ENCODE measurements at regions not wholly inside any gene's neighbourhood (a gene's known extent, or its start where the extent isn't known, plus 50 kb on each side); places are given as distances from the start of the nearest gene placed in this dataset.

DNA sequence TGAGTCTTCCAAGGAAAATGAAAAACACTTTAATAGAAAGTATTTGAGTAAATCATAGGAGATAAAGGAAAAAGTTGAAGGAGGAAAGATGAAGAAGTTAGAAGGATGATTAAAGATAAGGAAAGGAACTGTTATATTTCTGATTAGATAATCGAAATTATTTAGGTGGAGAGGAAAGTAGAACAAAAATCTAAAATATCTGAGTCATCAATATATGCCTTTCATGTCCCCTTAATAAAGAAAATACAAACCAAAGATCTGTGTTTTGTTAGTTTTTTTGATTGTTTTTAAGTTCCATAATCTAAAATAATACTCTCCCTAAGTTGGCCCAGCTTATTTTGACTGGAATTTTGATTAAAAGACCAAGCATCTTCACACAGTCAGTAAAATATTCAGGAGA lies 412.9 kb upstream of the DDX18 start:
- no peak for DNase-seq

DNA sequence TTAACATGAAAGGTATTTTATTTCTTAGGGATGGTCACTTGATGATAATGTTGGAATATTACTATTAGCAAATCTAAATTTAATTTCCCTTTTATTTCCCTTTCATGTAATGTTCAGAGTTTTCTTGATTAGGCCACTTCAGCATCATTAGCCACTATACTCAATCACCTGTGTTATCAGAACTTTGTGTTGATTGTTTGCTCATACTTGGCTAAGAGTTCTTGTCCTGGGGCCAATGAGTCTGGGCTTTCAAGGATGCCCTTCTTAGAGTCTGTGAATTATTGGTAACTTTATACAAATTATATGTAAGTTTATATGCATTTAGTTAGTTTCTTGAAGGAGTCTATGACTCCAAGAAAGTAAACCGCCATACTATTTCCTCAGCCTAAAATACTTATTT lies 408.0 kb upstream of the DDX18 start:
- DNase-seq: no peak

GRCh38 chr2:117407746-117408145 lies 406.7 kb upstream of the DDX18 start:
- DNase-seq: no peak

- no peak for DNase-seq
These were observed 405.0 kb upstream of the DDX18 start for GRCh38 chr2:117409443-117409842.

- no peak for DNase-seq
These were observed 402.5 kb upstream of the DDX18 start for GRCh38 chr2:117411983-117412382.

- no peak for DNase-seq
These were observed 381.7 kb upstream of the DDX18 start for GRCh38 chr2:117432746-117433145.

DNA sequence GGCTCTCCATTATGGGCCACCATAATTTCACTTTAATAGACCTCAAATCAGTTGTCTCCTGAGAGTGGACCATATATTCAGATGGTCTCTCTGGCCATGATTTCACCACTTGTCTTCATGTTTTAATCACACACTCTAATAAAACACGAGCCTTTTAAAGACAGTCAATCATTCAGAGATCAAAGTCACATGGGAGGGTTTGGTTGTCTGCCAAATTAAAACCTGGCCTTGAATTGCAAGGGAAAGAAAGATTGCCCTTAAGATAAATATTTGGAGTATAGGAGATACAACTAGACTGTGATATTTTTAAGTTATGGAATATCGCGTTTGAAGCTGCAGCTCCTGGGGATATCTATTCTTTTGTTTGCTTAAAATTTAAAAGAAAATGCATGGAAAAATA lies 377.8 kb upstream of the DDX18 start:
- no peak for DNase-seq

DNA sequence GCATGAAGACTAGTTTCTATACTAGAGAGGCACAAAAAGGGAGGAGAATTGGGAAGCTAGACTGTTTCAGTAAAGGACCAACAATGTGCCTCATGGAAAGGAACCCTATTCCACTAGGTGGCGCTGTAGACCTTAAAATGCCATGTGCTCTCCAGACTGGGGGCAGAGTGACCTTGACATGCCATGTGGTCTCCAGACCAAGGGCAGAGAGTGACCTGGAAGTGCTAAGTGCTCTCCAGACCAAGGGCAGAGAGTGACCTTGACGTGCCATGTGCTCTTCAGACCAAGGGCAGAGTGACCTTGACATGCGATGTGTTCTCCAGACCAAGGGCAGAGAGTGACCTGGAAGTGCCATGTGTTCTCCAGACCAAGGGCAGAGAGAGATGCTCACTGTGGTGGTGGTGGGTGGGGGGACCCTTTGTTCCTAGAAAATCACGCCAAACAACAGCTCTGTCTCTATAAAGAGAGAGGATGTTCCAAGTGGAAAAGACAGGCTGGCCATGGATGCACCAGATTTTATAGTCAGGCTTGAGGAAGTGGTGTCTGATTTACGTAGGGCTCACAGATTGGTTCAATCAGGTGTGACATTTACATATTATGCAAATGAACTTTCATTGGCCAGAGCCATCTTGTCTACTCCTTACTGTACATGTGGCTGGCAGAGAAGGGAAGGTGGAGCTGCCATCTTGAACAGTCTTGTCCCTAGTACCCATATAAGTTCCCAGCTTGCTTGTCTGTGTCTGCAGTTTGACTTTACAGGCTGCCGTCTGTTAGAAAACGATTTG lies 344.0 kb upstream of the DDX18 start:
- no peak for DNase-seq

GRCh38 chr2:117481608-117482007 lies 332.9 kb upstream of the DDX18 start:
- no peak for DNase-seq

- DNase-seq: no peak
These were observed 328.9 kb upstream of the DDX18 start for GRCh38 chr2:117485588-117485987.

DNA sequence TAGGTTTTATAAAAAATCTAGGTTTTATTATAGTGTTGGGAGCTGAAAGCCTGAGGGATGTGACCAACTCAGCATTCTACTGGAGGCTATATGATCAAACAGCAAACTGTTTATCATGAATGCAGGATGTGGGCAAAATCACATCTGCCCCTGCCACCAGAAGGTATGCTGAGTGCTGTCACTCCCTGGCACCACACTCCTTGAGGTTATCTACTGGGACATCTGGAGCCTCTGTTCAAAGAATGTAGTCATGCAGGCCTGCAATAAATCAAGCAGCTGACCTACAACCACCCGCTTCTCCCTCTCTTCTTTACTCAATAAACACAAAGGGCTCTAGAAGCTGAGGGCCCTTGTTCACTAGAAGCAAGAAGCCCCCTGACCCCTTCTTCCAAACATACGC lies 328.4 kb upstream of the DDX18 start:
- no peak for DNase-seq

GRCh38 chr2:117492209-117492851 lies 322.2 kb upstream of the DDX18 start:
- DNase-seq: no peak

GRCh38 chr2:117500721-117501120 lies 313.8 kb upstream of the DDX18 start:
- DNase-seq: no peak

GRCh38 chr2:117502121-117502520 lies 312.4 kb upstream of the DDX18 start:
- no peak for DNase-seq

GRCh38 chr2:117512307-117512706 lies 302.2 kb upstream of the DDX18 start:
- no peak for DNase-seq

GRCh38 chr2:117514371-117514770 lies 300.1 kb upstream of the DDX18 start:
- DNase-seq: no peak

DNA sequence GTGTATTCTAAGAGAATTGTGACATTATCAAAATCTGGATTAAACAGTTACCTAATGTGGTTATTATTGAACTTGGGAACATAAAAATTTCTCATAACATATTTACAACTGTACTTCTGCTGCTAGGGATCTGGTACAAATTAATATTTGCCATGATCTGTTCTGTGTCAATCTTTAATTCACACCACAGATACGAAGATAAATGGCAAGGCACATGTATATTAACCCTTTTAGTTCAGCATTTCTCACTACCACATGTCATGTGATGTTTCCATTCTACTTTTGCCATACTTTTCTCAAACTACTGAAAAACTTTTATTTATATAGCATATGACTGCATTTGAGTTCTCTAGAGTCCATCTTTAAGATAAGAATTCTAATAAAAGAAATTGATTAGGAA lies 295.3 kb upstream of the DDX18 start:
- DNase-seq: no peak

GRCh38 chr2:117519721-117520120 lies 294.8 kb upstream of the DDX18 start:
- DNase-seq: no peak

DNA sequence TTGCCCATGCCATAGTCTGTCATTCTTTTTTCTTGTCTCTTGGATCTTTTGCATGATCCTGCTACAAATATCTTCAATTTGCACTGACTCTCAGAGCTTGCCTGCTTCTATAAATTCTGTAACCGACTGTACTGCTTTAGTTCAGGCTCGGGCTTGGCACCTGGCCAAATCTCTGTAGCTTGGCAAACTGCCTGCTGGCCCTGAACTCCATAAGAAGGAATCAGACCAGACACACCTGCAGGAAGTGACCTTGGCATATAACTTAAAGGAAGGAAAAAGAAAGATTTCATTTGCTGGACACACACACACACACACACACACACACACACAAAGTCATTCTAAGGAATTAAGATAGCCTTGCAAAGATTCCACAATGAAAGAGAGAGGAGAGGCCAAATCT lies 291.2 kb upstream of the DDX18 start:
- DNase-seq: no peak

GRCh38 chr2:117523711-117524238 lies 290.7 kb upstream of the DDX18 start:
- DNase-seq: no peak

- no peak for DNase-seq
These were observed 278.4 kb upstream of the DDX18 start for GRCh38 chr2:117536139-117536538.

DNA sequence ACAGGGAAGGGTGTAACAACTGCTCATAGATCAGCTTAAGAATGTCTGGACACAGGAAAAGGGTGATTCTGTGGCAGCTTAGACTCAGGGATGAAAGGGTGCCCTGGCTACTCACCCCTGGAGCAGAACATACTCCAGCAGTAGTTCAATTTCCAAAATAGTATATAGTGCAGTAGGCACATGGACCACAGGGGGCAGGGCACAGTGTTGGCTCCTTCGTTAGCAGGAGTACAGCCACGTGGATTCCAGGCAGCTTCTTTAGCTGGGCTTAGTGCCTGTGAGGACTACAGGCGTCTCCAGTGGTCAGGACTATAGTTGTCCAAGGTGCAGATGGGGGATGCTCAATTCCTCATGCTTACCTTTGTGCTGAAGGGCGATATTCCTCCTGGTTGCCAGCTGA lies 277.5 kb upstream of the DDX18 start:
- no peak for DNase-seq

- no peak for DNase-seq
These were observed 262.6 kb upstream of the DDX18 start for GRCh38 chr2:117551858-117552257.

GRCh38 chr2:117553448-117553847 lies 261.0 kb upstream of the DDX18 start:
- DNase-seq: no peak

DNA sequence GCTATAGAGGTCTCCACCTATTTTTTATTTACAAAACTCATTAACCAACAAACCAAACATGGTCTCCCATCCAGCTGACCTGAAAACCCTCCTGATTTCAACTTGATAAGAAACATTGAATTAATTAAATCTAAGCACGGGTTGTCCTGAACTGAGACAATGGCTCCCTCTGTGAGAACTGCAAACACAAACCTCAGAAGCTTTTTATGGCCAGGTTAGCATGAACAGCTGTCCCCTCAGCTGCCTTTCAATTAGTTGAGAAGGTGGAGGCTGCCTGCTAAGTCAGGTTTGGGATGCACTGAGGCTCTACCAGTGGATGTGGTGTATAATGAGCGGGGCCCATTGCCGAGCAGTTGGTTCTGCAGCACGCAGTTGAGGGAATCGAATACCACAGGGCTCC lies 258.5 kb upstream of the DDX18 start:
- no peak for DNase-seq
